Astrocyte (in vitro differentiated cells and primary cell): ENCODE measurements at regions not wholly inside any gene's neighbourhood (a gene's known extent, or its start where the extent isn't known, plus 50 kb on each side); places are given as distances from the start of the nearest gene placed in this dataset.

Experiments used
- DNase-seq: peaks from one replicate; pipeline ENCODE4 v3.0.0-alpha.2; 2010; ENCODE audit warnings: low read depth
- FAIRE-seq: peaks from 2 replicates; lab custom pipeline; 2011; peaks lifted over from hg19 to GRCh38; lab: Jason Lieb, UNC
- H2AFZ ChIP-seq: 2 replicates; pipeline ENCODE4 v1.6.0; 2012; ENCODE audit warnings: low read depth, low read length, inconsistent platforms
- H3K27ac ChIP-seq: 2 replicates; pipeline ENCODE4 v1.5.1; 2011; ENCODE audit warnings: low read depth, low read length, inconsistent platforms
- H3K27me3 ChIP-seq: 2 replicates; pipeline ENCODE4 v1.6.0; 2011; ENCODE audit warnings: low read length, inconsistent platforms; ENCODE audit not compliant: insufficient read depth
- H3K36me3 ChIP-seq: 2 replicates; pipeline ENCODE4 v1.5.1; 2011; ENCODE audit warnings: low read length, inconsistent platforms; ENCODE audit not compliant: insufficient read depth
- H3K4me1 ChIP-seq: 2 replicates; pipeline ENCODE4 v1.5.1; 2011; ENCODE audit warnings: low read length, inconsistent platforms; ENCODE audit not compliant: insufficient read depth
- H3K4me2 ChIP-seq: 2 replicates; pipeline ENCODE4 v1.6.0; 2012; ENCODE audit warnings: low read length, inconsistent platforms
- H3K4me3 ChIP-seq: 2 replicates; pipeline ENCODE4 v1.5.1; 2011; ENCODE audit warnings: low read depth, mild to moderate bottlenecking, low read length, inconsistent platforms; ENCODE audit not compliant: insufficient read depth
- H3K79me2 ChIP-seq: 2 replicates; pipeline ENCODE4 v1.6.0; 2012; ENCODE audit warnings: mild to moderate bottlenecking, low read length, inconsistent platforms; ENCODE audit not compliant: insufficient read depth
- H3K9ac ChIP-seq: 2 replicates; pipeline ENCODE4 v1.6.0; 2012; ENCODE audit warnings: mild to moderate bottlenecking, low read length, inconsistent platforms
- H3K9me3 ChIP-seq: 2 replicates; pipeline ENCODE4 v1.5.1; 2012; ENCODE audit warnings: low read depth, mild to moderate bottlenecking, low read length, inconsistent platforms; ENCODE audit not compliant: insufficient read depth
- H4K20me1 ChIP-seq: 2 replicates; pipeline ENCODE4 v1.6.0; 2012; ENCODE audit warnings: low read length, inconsistent platforms; ENCODE audit not compliant: insufficient read depth
- H3K27ac Mint-ChIP-seq: one replicate; pipeline ENCODE4 v1.8.0; 2021; ENCODE audit warnings: mild to moderate bottlenecking, mixed read lengths; ENCODE audit not compliant: unreplicated experiment
- H3K27me3 Mint-ChIP-seq: one replicate; pipeline ENCODE4 v1.8.0; 2021; ENCODE audit warnings: low read depth, mixed read lengths; ENCODE audit not compliant: unreplicated experiment
- H3K36me3 Mint-ChIP-seq: one replicate; pipeline ENCODE4 v1.8.0; 2021; ENCODE audit warnings: low read depth, mixed read lengths; ENCODE audit not compliant: unreplicated experiment
- H3K4me1 Mint-ChIP-seq: one replicate; pipeline ENCODE4 v1.8.0; 2021; ENCODE audit warnings: low read depth, mixed read lengths; ENCODE audit not compliant: unreplicated experiment
- H3K4me3 Mint-ChIP-seq: one replicate; pipeline ENCODE4 v1.8.0; 2021; ENCODE audit warnings: mild to moderate bottlenecking, moderate library complexity, mixed read lengths; ENCODE audit not compliant: unreplicated experiment
- H3K9me3 Mint-ChIP-seq: one replicate; pipeline ENCODE4 v1.8.0; 2021; ENCODE audit warnings: mild to moderate bottlenecking, mixed read lengths; ENCODE audit not compliant: unreplicated experiment
- CTCF ChIP-seq: IDR thresholded peaks from 2 replicates; pipeline ENCODE4 v1.5.1; 2011; ENCODE audit warnings: low read depth, mild to moderate bottlenecking, inconsistent platforms, low read length, moderate library complexity; ENCODE audit not compliant: insufficient read depth
- EZH2 ChIP-seq: IDR thresholded peaks from 2 replicates; pipeline ENCODE4 v1.6.1; 2012; ENCODE audit warnings: mild to moderate bottlenecking, low read length, inconsistent platforms; ENCODE audit not compliant: insufficient read depth

GRCh38 chr4:138494116-138494515, 252.0 kb upstream of the SLC7A11 start:
- H3K27me3 Mint-ChIP-seq = no peaks in the 10 kb centered on the region
- FAIRE-seq = no peak
- Histone ChIP-seq H3K27ac (no peak overlapping the region), H3K9me3 (no peaks in the 10 kb centered on the region), H3K4me2 (no peak overlapping the region), H3K4me3 (no peak overlapping the region), H3K79me2 (no peaks in the 10 kb centered on the region), H3K27me3 (no peaks in the 10 kb centered on the region), H3K36me3 (no peaks in the 10 kb centered on the region), H2AFZ (no peak overlapping the region), H4K20me1 (no peaks in the 10 kb centered on the region), H3K4me1 (no peaks in the 10 kb centered on the region), H3K9ac (no peak overlapping the region)
- H3K27ac Mint-ChIP-seq = no peak overlapping the region
- no peaks in the 10 kb centered on the region for H3K36me3 Mint-ChIP-seq
- DNase-seq = no peak
- no peak overlapping the region for H3K4me3 Mint-ChIP-seq
- no peak for TF ChIP-seq CTCF
- no peak for TF ChIP-seq EZH2
- H3K9me3 Mint-ChIP-seq = peaks cover 10% of the 10 kb centered on the region
- H3K4me1 Mint-ChIP-seq = no peaks in the 10 kb centered on the region

- H3K27me3 ChIP-seq = no peaks in the 10 kb centered on the region
- no peak for FAIRE-seq
- no peak overlapping the region for H3K27ac Mint-ChIP-seq
- TF ChIP-seq CTCF = no peak
- no peak for TF ChIP-seq EZH2
- no peak overlapping the region for H3K4me2 ChIP-seq
- no peak overlapping the region for H3K27ac ChIP-seq
- H3K9ac ChIP-seq = no peak overlapping the region
- peaks cover 12% of the 10 kb centered on the region for H3K4me1 Mint-ChIP-seq
- peaks cover under 1% of the 10 kb centered on the region for H3K9me3 Mint-ChIP-seq
- H3K36me3 Mint-ChIP-seq = no peaks in the 10 kb centered on the region
- no peak overlapping the region for H3K4me3 ChIP-seq
- H3K79me2 ChIP-seq = no peaks in the 10 kb centered on the region
- H2AFZ ChIP-seq = no peak overlapping the region
- H3K9me3 ChIP-seq = no peaks in the 10 kb centered on the region
- H3K4me1 ChIP-seq = no peaks in the 10 kb centered on the region
- H3K4me3 Mint-ChIP-seq = no peak overlapping the region
- no peaks in the 10 kb centered on the region for H3K36me3 ChIP-seq
- no peak for DNase-seq
- H4K20me1 ChIP-seq = no peaks in the 10 kb centered on the region
- no peaks in the 10 kb centered on the region for H3K27me3 Mint-ChIP-seq
These were observed 250.0 kb upstream of the SLC7A11 start for GRCh38 chr4:138492176-138492575.

- H3K9me3 Mint-ChIP-seq = no peaks in the 10 kb centered on the region
- Histone ChIP-seq H3K27me3 (no peaks in the 10 kb centered on the region), H4K20me1 (no peaks in the 10 kb centered on the region), H3K4me1 (no peaks in the 10 kb centered on the region), H3K9ac (no peak overlapping the region), H2AFZ (peak overlapping the region; percentile 43), H3K79me2 (no peaks in the 10 kb centered on the region), H3K9me3 (no peaks in the 10 kb centered on the region), H3K27ac (no peak overlapping the region), H3K4me2 (peak overlapping the region; percentile 2), H3K36me3 (no peaks in the 10 kb centered on the region), H3K4me3 (no peak overlapping the region)
- peaks cover 12% of the 10 kb centered on the region for H3K4me1 Mint-ChIP-seq
- TF ChIP-seq EZH2 (no peak), CTCF (no peak)
- H3K27ac Mint-ChIP-seq = peak overlapping the region; percentile 49
- no peak for FAIRE-seq
- no peaks in the 10 kb centered on the region for H3K36me3 Mint-ChIP-seq
- no peak for DNase-seq
- H3K4me3 Mint-ChIP-seq = no peak overlapping the region
- no peaks in the 10 kb centered on the region for H3K27me3 Mint-ChIP-seq
These were observed 246.4 kb upstream of the SLC7A11 start for GRCh38 chr4:138488533-138488932.
